GM18907 (cell line): ENCODE measurements at regions not wholly inside any gene's neighbourhood (a gene's known extent, or its start where the extent isn't known, plus 50 kb on each side); places are given as distances from the start of the nearest gene placed in this dataset.

Experiments
- ATAC-seq: cut with Tn5 transposase; IDR thresholded peaks from one replicate; pipeline ENCODE4 v1.9.1; 2021; ENCODE audit warnings: mild to moderate bottlenecking, moderate library complexity; ENCODE audit not compliant: unreplicated experiment

GRCh38 chr1:221099747-221100595 is 220.7 kb downstream of the HLX start:
- no peak for ATAC-seq

DNA sequence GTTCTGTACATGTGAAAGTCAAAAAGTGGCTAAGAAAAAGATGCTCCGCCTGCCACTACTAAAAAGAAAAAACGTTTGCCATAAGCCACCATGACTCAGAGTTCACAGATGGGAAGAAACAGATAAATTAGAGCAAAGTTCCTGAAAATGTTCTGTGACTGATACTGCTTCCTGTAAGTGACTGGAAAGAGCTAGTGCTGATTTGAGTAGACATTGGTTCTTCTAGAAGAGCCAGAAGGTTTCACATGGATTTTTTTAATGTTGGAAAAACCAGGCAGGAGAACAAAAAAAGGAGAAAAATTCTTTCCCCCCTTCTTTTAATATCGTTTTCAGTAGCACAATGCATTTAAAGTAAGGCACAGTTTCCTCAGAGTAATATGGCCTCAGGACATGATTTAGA is 221.4 kb downstream of the HLX start:
- ATAC-seq: no peak

DNA sequence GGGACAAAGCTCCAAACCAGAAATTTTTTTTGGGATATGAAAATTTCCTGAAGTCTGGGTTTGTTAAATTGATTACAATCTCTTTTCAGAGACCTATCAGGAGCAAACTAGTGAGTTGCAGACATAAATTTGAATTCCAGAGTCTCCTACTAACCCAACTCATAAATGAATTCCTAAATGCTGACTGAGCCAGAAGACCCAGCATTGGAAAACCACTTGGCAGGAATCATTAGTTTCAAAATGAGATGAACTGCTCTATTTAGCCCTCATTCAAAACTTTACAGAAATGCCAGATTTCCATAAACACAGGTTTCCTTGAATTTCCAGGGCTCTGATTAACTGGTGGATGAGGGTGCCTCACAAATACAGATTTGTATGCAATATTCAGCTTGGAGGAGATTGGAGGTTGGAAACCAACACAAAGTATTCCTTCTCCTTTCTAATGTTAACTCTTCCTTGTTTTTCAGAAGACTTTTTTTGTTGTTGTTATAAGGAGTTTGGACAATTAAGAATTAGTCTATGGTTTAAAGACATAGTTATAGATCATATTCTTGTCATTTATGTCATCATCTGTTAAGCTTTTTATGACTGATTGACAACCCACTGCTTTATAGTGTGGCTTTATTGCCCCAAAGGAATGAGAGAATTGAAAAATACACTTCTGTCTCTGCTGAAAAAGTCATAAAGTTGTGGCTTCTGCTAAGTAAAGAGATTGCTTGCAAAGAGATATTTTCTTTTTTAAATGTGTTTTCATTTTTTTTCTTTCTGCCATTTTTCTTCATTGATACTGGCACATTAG is 222.8 kb downstream of the HLX start:
- ATAC-seq: no peak

GRCh38 chr1:221104596-221104995 is 225.4 kb downstream of the HLX start:
- ATAC-seq: no peak

- ATAC-seq: no peak
Observed at GRCh38 chr1:221105578-221105977, 226.3 kb downstream of the HLX start.

GRCh38 chr1:221106616-221107015 is 227.4 kb downstream of the HLX start:
- ATAC-seq: no peak

- ATAC-seq: no peak
Observed at GRCh38 chr1:221109930-221110329, 230.7 kb downstream of the HLX start.

DNA sequence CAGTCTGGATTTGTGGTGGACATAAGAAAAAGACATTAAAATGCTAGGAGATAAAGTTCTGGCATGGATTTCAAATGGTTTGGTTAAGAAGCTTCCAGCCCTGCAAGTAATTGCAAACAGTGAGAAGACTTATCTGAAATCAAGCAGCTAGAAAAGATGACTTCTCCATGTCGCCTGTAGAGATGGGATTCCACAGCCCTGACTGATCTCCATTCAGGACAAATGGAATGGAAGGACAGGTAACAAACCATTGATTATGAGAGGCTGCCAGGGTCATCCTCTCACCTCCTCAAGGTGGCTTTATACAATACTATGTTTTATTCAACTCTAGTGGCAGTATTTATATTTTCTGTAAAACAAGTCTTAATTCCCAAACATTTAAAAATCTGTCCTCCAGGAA is 237.9 kb downstream of the HLX start:
- no peak for ATAC-seq

DNA sequence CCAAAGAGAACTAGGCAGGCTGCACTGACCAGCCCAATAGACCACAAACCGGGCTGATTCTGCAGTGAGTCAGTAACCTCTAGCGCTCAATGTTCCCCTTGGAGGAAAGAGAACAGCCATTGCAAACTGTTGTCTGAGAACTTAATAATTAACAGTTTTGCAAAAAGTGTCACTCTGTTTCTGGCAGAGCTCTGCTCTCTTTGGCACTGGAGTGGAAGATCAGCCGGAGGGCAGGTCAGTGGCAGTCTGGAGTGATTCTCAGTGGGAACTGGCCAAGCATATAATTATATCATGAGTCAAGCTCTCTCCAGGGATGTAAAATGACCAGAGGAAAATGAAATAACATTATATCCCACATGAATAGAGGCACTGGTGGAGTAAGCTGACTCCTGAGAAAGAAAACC is 238.3 kb downstream of the HLX start:
- no peak for ATAC-seq

GRCh38 chr1:221118176-221118937 is 239.1 kb downstream of the HLX start:
- ATAC-seq: no peak

DNA sequence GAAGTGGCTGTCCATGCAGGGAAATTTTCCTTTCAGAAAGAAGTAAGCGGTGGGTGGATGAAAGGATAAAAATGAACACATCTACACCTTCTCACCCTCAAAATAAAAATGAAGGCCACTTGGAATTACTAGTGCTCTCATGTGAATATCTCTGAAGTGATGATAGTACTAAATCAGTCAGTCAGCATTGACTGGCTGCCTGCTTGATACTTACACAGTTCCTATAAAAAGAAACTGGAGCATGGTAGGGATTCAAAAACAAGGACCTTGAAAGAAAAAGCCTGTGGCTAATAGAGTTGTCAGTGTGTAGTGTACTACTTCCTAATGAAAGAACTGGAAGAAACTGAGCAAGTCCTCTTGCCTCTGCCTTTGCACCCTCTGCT is 239.7 kb downstream of the HLX start:
- no peak for ATAC-seq

DNA sequence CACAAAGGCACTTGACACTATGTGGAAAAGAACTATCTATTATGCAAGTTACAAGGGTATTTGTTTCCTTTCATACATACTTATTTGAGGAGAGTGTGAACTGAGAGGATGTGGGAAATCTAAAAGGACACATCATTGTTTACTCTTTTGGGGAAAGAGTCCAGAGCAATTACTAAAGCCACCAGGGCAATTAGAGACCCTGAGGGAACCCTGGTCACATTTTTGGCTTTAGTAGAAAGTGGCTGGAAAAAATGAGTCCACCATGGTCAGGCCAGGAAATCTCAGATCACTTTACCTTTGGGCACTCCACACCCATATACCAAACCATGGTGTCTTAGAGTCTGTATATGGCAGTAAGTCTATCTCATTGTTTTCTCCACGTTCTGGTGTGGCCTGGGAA is 243.3 kb downstream of the HLX start:
- ATAC-seq: no peak

DNA sequence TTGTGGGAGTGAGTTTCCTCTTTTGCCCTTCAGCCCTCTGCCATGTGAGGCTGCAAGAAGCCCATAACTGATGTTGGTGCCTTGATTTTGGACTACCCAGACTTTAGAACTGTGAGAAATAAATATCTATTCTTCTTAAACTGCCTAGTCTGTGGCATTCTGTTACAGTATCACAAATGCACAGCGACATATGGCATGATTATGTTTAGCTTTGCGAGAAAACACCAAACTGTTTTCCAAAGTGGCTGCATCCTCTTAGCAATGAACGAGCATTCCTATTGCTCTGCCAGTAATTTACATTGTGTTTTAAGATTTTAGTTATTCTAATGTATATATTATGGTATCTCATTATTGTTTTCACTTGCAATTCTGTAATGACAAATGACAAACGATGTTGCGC is 246.7 kb downstream of the HLX start:
- ATAC-seq: no peak

GRCh38 chr1:221137666-221138065 is 258.4 kb downstream of the HLX start:
- no peak for ATAC-seq

DNA sequence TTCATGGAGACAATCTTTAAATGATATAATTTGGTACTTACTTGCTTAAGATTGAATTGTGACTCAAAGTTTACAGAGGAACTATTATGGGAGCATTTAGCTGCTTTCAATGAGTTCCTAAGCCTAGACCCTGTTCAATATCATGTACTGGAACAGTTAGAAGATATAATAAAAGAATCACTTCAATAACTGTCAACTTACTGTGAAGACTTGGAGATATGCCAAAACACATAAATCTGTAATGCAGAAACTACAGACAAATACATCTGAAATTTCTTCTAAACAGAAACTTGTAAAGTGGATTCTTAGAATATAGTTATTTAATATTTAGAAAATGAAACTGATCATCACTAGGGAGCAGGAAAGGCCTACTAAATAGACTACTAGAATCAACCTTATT is 259.3 kb downstream of the HLX start:
- ATAC-seq: no peak

DNA sequence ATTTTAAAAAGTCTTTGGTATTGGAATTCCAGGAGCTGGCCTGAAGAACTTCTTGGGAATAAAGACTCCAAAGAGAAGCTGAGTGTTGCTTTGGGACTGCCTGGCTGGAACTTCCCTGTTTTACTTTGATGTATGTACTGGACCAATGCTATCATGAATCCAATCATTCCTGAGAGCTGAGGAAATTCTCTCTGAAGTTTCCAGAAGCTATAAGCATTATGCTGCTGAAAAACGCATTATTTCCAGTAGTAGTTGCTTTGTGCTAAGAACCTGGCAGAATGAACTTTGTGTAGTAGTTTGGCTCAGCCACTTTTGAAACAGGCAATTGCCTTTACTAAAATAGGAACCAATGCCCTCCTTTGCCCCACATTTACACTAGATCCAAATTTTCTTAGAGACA is 260.7 kb downstream of the HLX start:
- ATAC-seq: no peak

GRCh38 chr1:221141096-221141495 is 261.9 kb downstream of the HLX start:
- ATAC-seq: no peak

DNA sequence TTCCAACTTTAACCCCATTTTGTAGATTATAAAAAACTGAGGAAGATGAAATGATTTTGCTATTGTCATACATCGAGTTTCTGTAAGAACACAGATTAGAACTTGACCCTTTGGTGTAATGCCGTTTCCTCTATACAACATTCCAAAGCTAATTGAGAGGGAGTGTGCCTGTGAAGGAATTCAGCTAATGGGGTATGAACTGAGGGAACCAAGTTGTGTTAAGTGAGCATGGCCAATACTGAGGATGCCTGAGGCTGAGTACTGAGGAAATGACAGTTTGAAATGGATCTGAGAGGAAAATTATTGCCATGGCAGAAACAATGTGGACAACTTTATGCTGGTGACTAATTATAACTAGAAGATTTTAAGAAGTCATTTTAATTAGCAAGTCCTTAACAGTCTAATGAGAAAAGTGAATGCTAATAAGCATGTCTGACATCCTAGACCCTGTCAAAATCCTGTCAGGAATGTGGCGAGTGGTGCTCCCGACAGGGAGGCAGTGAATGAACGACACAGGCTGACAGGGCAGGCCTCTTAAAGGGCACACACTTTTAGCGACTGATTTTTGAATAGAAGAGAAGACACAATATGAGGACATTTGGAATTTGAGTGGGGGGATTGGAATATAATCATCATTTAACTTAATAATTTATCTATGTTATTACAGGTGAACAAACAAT is 262.5 kb downstream of the HLX start:
- ATAC-seq: no peak

GRCh38 chr1:221148660-221149059 is 269.4 kb downstream of the HLX start:
- no peak for ATAC-seq

- ATAC-seq: no peak
Observed at GRCh38 chr1:221149111-221149510, 269.9 kb downstream of the HLX start.

GRCh38 chr1:221149555-221150075 is 270.4 kb downstream of the HLX start:
- ATAC-seq: no peak
